ENCODE measurements at regions not wholly inside any gene's neighbourhood (a gene's known extent, or its start where the extent isn't known, plus 50 kb on each side); places are given as distances from the start of the nearest gene placed in this dataset.

- CTCF ChIA-PET, result no interaction called here
- no peak for DNase-seq
- Mint-ChIP-seq H3K4me1 (no peaks in the 10 kb centered on the region), H3K4me3 (no peak overlapping the region), H3K36me3 (no peaks in the 10 kb centered on the region), H3K27me3 (no peaks in the 10 kb centered on the region), H3K27ac (no peak overlapping the region), H3K9me3 (peaks cover 7% of the 10 kb centered on the region)
Measured at GRCh38 chr10:108166401-108166800, 1001.9 kb upstream of the SORCS1 start.

DNA sequence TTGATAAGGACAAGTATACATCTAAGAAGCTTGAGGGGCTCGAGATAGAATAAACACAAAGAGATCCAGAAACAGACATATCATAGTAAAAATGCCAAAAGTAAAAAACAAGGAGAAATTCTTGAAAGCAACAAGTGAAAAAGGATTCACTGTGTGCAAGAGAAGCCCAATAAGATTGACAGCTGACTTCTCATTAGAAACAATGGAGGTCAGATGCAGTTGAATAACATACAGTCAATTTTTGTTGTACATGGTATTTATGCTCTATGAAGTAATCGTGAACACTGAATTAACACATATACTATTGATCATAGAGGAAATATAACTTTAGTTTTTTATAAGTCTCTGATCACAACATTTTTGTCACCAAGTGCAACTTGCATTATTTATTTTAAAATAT is 982.8 kb upstream of the SORCS1 start:
- CTCF ChIA-PET, result no interaction called here
- H3K4me1 Mint-ChIP-seq, result no peaks in the 10 kb centered on the region
- H3K4me3 Mint-ChIP-seq, result no peak overlapping the region
- H3K36me3 Mint-ChIP-seq, result no peaks in the 10 kb centered on the region
- peaks cover 23% of the 10 kb centered on the region for H3K9me3 Mint-ChIP-seq
- no peak for DNase-seq
- no peak overlapping the region for H3K27ac Mint-ChIP-seq
- H3K27me3 Mint-ChIP-seq, result no peaks in the 10 kb centered on the region

- H3K4me1 Mint-ChIP-seq, result no peaks in the 10 kb centered on the region
- peaks cover 11% of the 10 kb centered on the region for H3K9me3 Mint-ChIP-seq
- H3K27ac Mint-ChIP-seq, result no peak overlapping the region
- DNase-seq, result no peak
- no peaks in the 10 kb centered on the region for H3K27me3 Mint-ChIP-seq
- CTCF ChIA-PET, result no interaction called here
- H3K4me3 Mint-ChIP-seq, result no peak overlapping the region
- no peaks in the 10 kb centered on the region for H3K36me3 Mint-ChIP-seq
Measured at GRCh38 chr10:108141064-108141463, 976.6 kb upstream of the SORCS1 start.

GRCh38 chr10:108132303-108132702 is 967.8 kb upstream of the SORCS1 start:
- CTCF ChIA-PET, result no interaction called here
- no peak for DNase-seq
- Mint-ChIP-seq H3K4me3 (no peak overlapping the region), H3K36me3 (no peaks in the 10 kb centered on the region), H3K27ac (no peak overlapping the region), H3K9me3 (peaks cover 6% of the 10 kb centered on the region), H3K4me1 (no peaks in the 10 kb centered on the region), H3K27me3 (no peaks in the 10 kb centered on the region)

DNA sequence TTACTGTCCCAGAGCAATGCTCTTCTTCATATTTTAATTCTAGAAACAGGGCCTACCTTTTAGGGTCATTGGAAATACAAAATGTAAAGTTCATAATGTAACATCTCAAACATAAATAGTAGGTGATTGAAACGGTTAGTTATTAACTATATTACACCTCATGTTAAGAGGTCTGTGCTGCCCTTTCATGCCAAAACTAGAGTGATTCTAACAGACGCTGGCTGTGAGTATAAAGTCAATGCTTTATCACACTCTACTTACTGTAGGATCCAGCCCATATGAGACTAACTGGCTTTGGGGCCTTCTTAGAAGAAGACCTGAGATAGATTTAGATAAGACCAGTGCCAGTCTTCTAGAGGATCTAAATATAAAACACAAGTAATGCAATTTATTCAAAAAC is 966.1 kb upstream of the SORCS1 start:
- H3K9me3 Mint-ChIP-seq, result peaks cover 5% of the 10 kb centered on the region
- no peak overlapping the region for H3K27ac Mint-ChIP-seq
- H3K27me3 Mint-ChIP-seq, result no peaks in the 10 kb centered on the region
- CTCF ChIA-PET, result no interaction called here
- H3K4me1 Mint-ChIP-seq, result no peaks in the 10 kb centered on the region
- no peak for DNase-seq
- H3K36me3 Mint-ChIP-seq, result no peaks in the 10 kb centered on the region
- H3K4me3 Mint-ChIP-seq, result no peak overlapping the region

DNA sequence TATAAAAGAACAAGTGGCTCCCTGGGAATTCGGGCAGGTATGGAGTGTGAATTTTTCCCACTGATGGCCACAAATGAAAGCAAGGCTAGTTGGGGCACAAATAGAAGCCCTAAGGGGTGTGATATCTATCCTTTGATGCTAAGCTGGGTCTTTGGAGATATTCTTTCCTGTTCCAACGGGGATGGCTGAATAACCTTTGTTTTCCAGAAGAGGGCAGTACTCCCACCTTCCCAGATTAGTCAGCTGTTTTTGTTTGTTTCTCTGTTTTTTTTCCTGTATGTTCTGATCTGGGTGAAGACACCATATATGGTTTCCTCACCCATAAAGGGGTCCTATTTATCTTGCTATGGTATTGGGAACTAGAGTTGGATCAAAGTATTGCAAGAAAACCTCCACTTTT is 947.7 kb upstream of the SORCS1 start:
- no peak overlapping the region for H3K4me3 Mint-ChIP-seq
- CTCF ChIA-PET, result no interaction called here

GRCh38 chr10:108104551-108105156 is 940.1 kb upstream of the SORCS1 start:
- DNase-seq, result no peak
- CTCF ChIA-PET, result interaction anchor here (0.6 kb wide), 1 partner anchor 1167 kb away, joined by 5 read pairs; no protein-coding TSS in a partner anchor
- H3K9me3 Mint-ChIP-seq, result peaks cover 8% of the 10 kb centered on the region
- H3K4me1 Mint-ChIP-seq, result no peaks in the 10 kb centered on the region
- no peaks in the 10 kb centered on the region for H3K27me3 Mint-ChIP-seq
- no peak overlapping the region for H3K27ac Mint-ChIP-seq
- no peak overlapping the region for H3K4me3 Mint-ChIP-seq
- H3K36me3 Mint-ChIP-seq, result no peaks in the 10 kb centered on the region

More for the DNA sequence above, 947.7 kb upstream of the SORCS1 start:
- Mint-ChIP-seq H3K4me1 (no peaks in the 10 kb centered on the region), H3K9me3 (peaks cover 12% of the 10 kb centered on the region), H3K36me3 (no peaks in the 10 kb centered on the region), H3K27ac (no peak overlapping the region), H3K27me3 (no peaks in the 10 kb centered on the region)
- DNase-seq, result no peak

- H3K36me3 Mint-ChIP-seq, result no peaks in the 10 kb centered on the region
- no peaks in the 10 kb centered on the region for H3K4me1 Mint-ChIP-seq
- H3K4me3 Mint-ChIP-seq, result no peak overlapping the region
- H3K9me3 Mint-ChIP-seq, result peaks cover 6% of the 10 kb centered on the region
- no peak for DNase-seq
- no peaks in the 10 kb centered on the region for H3K27me3 Mint-ChIP-seq
- CTCF ChIA-PET, result no interaction called here
- no peak overlapping the region for H3K27ac Mint-ChIP-seq
Measured at GRCh38 chr10:108097258-108097657, 932.8 kb upstream of the SORCS1 start.

DNA sequence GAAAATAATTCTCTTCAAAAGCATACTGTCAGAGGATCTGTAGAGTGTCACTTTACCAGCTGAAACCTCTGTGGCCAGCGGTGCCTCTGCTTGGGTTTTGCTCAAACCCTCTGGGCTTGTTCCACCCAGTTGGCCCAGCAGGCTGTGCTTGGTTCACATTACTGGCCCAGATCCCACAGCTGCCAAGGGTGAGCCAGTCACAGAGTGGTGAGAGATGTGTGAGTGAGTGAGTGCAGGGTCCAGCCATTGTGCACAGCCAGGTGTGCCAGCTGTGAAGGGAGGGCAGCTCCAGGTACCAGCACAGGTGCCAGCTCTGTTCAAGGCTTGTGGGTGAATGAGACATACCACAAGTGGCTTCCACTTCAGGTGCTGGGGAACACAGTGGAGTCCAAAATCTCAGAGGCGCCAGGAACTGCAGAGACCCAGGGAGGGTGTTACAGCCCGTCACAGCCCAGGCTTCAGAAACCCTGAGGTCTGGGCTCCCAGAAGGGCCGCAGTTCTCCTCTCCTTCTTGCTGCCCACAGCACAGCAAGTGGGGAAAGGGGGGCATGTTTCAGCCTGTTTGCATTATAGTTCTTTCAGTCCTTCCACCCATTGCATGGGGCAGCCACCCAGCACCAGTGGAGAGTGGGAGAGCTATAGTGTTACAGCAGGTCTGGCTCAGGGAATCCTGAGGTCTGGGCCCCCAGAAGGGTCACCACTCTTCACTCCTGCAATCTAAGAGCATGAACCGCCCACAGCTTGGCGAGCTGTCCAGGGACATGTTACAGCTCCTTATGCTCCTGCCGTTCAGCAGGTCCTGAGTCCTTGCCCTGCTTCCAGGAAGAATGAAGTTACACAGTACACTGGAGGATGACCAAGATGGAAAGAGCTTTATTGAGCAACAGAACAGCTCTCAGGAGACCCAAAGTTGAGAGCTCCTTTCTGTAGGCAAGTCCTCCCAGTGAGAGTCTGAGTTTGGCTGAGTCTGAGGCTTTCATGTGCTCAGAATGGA is 931.7 kb upstream of the SORCS1 start:
- H3K27me3 Mint-ChIP-seq, result no peaks in the 10 kb centered on the region
- CTCF ChIA-PET, result no interaction called here
- H3K27ac Mint-ChIP-seq, result no peak overlapping the region
- peaks cover 6% of the 10 kb centered on the region for H3K9me3 Mint-ChIP-seq
- no peaks in the 10 kb centered on the region for H3K36me3 Mint-ChIP-seq
- no peak for DNase-seq
- no peaks in the 10 kb centered on the region for H3K4me1 Mint-ChIP-seq
- H3K4me3 Mint-ChIP-seq, result no peak overlapping the region

GRCh38 chr10:108090476-108091215 is 926.1 kb upstream of the SORCS1 start:
- H3K36me3 Mint-ChIP-seq, result no peaks in the 10 kb centered on the region
- H3K4me1 Mint-ChIP-seq, result no peaks in the 10 kb centered on the region
- CTCF ChIA-PET, result no interaction called here
- H3K9me3 Mint-ChIP-seq, result no peaks in the 10 kb centered on the region
- no peaks in the 10 kb centered on the region for H3K27me3 Mint-ChIP-seq
- no peak overlapping the region for H3K4me3 Mint-ChIP-seq
- H3K27ac Mint-ChIP-seq, result no peak overlapping the region
- no peak for DNase-seq

- Mint-ChIP-seq H3K27ac (no peak overlapping the region), H3K4me1 (no peaks in the 10 kb centered on the region), H3K4me3 (no peak overlapping the region), H3K36me3 (no peaks in the 10 kb centered on the region), H3K27me3 (no peaks in the 10 kb centered on the region), H3K9me3 (no peaks in the 10 kb centered on the region)
- no peak for DNase-seq
- CTCF ChIA-PET, result no interaction called here
Measured at GRCh38 chr10:108086502-108086901, 922.0 kb upstream of the SORCS1 start.

DNA sequence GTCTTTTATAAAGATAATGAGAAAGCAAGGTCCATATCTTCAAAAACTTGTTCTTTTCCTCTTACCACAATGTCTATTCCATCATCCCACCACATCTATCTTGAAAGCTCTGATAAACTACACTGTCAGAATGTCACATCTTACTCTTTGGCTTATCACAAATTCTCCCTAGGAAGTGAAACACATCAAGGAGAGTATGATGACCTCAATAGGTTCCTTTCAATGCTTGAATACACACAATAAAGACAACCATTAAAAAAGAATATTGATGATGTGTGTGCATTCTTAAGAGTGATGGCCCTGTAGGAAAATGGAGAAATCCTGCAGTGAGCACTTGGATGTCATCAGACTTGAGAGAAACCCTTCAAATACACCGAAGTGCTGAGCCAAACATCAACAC is 918.1 kb upstream of the SORCS1 start:
- no peak for DNase-seq
- Mint-ChIP-seq H3K9me3 (peaks cover 4% of the 10 kb centered on the region), H3K36me3 (no peaks in the 10 kb centered on the region), H3K27me3 (no peaks in the 10 kb centered on the region), H3K4me3 (no peak overlapping the region), H3K4me1 (no peaks in the 10 kb centered on the region), H3K27ac (no peak overlapping the region)
- CTCF ChIA-PET, result no interaction called here

- no peaks in the 10 kb centered on the region for H3K4me1 Mint-ChIP-seq
Measured at GRCh38 chr10:108078263-108078662, 913.8 kb upstream of the SORCS1 start.

DNA sequence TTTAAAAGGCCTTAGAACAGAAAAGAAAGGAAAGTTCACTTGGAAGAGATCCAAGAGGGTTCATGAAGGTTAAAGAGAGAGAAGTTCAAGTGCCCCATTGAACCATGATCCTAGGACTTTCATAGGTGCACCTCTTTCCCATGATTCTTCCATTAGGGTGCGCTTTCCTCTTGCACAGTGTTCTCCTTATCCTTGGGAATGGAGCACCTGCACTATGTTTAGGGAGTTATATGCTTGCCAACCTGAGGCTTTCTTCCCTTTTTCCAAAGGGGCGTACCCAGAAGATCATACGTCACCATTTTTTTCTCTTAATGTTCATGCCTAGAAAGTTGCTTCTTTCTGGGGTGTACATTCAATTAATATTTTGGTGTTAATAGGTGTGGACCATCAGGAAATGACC is 908.0 kb upstream of the SORCS1 start:
- H3K4me3 Mint-ChIP-seq, result no peak overlapping the region
- no peak for DNase-seq
- no peaks in the 10 kb centered on the region for H3K36me3 Mint-ChIP-seq
- H3K9me3 Mint-ChIP-seq, result peaks cover 7% of the 10 kb centered on the region
- no peaks in the 10 kb centered on the region for H3K4me1 Mint-ChIP-seq
- CTCF ChIA-PET, result no interaction called here
- no peaks in the 10 kb centered on the region for H3K27me3 Mint-ChIP-seq
- no peak overlapping the region for H3K27ac Mint-ChIP-seq

More at GRCh38 chr10:108078263-108078662, 913.8 kb upstream of the SORCS1 start:
- Mint-ChIP-seq H3K27ac (no peak overlapping the region), H3K9me3 (peaks cover 4% of the 10 kb centered on the region), H3K4me3 (no peak overlapping the region), H3K36me3 (no peaks in the 10 kb centered on the region), H3K27me3 (no peaks in the 10 kb centered on the region)
- DNase-seq, result no peak
- CTCF ChIA-PET, result no interaction called here
